CD14-positive monocyte (primary cell): ENCODE measurements at regions not wholly inside any gene's neighbourhood (a gene's known extent, or its start where the extent isn't known, plus 50 kb on each side); places are given as distances from the start of the nearest gene placed in this dataset.

Experiments
- DNase-seq, 3 donors: peaks; one replicate each; pipeline ENCODE4 v3.0.0-alpha.2; 2011 to 2022
- H2AFZ ChIP-seq: 2 replicates; pipeline ENCODE4 v1.6.0; 2012; ENCODE audit warnings: mild to moderate bottlenecking, low read depth, low read length, inconsistent platforms; ENCODE audit not compliant: insufficient read depth, poor library complexity, severe bottlenecking
- H3K27ac ChIP-seq, 2 donors: 1 replicate in 1 of 2; 2 replicates in 1 of 2; pipeline ENCODE4 v1.5.1; 2012 to 2013; ENCODE audit warnings: low read length in 2 of 2, control low read depth in 1 of 2, inconsistent platforms in 1 of 2, low read depth in 1 of 2, mild to moderate bottlenecking in 1 of 2
- H3K27me3 ChIP-seq, 2 donors: one replicate each; pipeline versions ENCODE4 v1.6.0 to v1.6.1; 2011 to 2013; ENCODE audit warnings: low read length in 2 of 2; ENCODE audit not compliant: control insufficient read depth in 2 of 2, insufficient read depth in 2 of 2
- H3K36me3 ChIP-seq, 2 donors: replicated peaks in 1 of 2; 1 replicate in 1 of 2; 2 replicates in 1 of 2; pipeline versions ENCODE4 v1.5.1 to v1.6.1; 2012 to 2013; ENCODE audit warnings: low read length in 2 of 2, control low read depth in 1 of 2, inconsistent platforms in 1 of 2, mild to moderate bottlenecking in 1 of 2; ENCODE audit not compliant: insufficient read depth in 2 of 2, control insufficient read depth in 1 of 2
- H3K4me1 ChIP-seq, 2 donors: 1 replicate in 1 of 2; 2 replicates in 1 of 2; pipeline versions ENCODE4 v1.5.1 to v1.6.1; 2012 to 2013; ENCODE audit warnings: low read length in 2 of 2, control low read depth in 1 of 2, inconsistent platforms in 1 of 2, mild to moderate bottlenecking in 1 of 2, moderate library complexity in 1 of 2; ENCODE audit not compliant: insufficient read depth in 2 of 2, control insufficient read depth in 1 of 2
- H3K4me2 ChIP-seq: replicated peaks from 2 replicates; pipeline ENCODE3; 2012; ENCODE audit warnings: low read length, moderate library complexity, mild to moderate bottlenecking; ENCODE audit not compliant: poor library complexity, severe bottlenecking; ENCODE audit errors: extremely low read depth
- H3K4me3 ChIP-seq, 3 experiments: fragments of 200-600 bp in 1 of 3; sonication (generic) in 1 of 3; replicated peaks in 1 of 3; 1 replicate in 2 of 3; 2 replicates in 1 of 3; pipeline ENCODE4 v1.5.1; 2011 to 2013; ENCODE audit warnings: low read length in 3 of 3, mild to moderate bottlenecking in 3 of 3, control low read depth in 2 of 3, low read depth in 2 of 3, inconsistent platforms in 1 of 3, moderate library complexity in 1 of 3
- H3K79me2 ChIP-seq: 2 replicates; pipeline ENCODE4 v1.6.0; 2012; ENCODE audit warnings: mild to moderate bottlenecking, control low read depth, inconsistent platforms, low read length, moderate library complexity; ENCODE audit not compliant: insufficient read depth
- H3K9ac ChIP-seq: 2 replicates; pipeline ENCODE4 v1.6.0; 2017; ENCODE audit warnings: low read length, mild to moderate bottlenecking; ENCODE audit not compliant: insufficient read depth, poor library complexity, severe bottlenecking
- H3K9me3 ChIP-seq, 2 donors: replicated peaks in 1 of 2; 1 replicate in 1 of 2; 2 replicates in 1 of 2; pipeline versions ENCODE4 v1.5.1 to v1.6.1; 2012 to 2013; ENCODE audit warnings: low read length in 2 of 2, control low read depth in 1 of 2; ENCODE audit not compliant: control insufficient read depth in 1 of 2, insufficient read depth in 1 of 2
- H4K20me1 ChIP-seq: 2 replicates; pipeline ENCODE4 v1.6.0; 2012; ENCODE audit warnings: mild to moderate bottlenecking, low read length, control low read depth, moderate library complexity; ENCODE audit not compliant: insufficient read depth
- H3K27ac Mint-ChIP-seq, 7 donors: one replicate each; pipeline ENCODE4 v1.8.0; 2020; ENCODE audit warnings: mild to moderate bottlenecking in 7 of 7, mixed read lengths in 7 of 7, moderate library complexity in 6 of 7, inconsistent platforms in 2 of 7
- H3K27me3 Mint-ChIP-seq, 3 donors: one replicate each; pipeline ENCODE4 v1.8.0; 2021 to 2022; ENCODE audit warnings: low read depth in 3 of 3, mild to moderate bottlenecking in 3 of 3, mixed read lengths in 3 of 3, moderate library complexity in 3 of 3, inconsistent platforms in 1 of 3
- H3K36me3 Mint-ChIP-seq, 2 donors: one replicate each; pipeline ENCODE4 v1.8.0; 2020; ENCODE audit warnings: mixed read lengths in 2 of 2, inconsistent platforms in 1 of 2, mild to moderate bottlenecking in 1 of 2
- H3K4me1 Mint-ChIP-seq: one replicate; pipeline ENCODE4 v1.8.0; 2020; ENCODE audit warnings: mild to moderate bottlenecking, mixed read lengths
- H3K4me3 Mint-ChIP-seq, 2 donors: one replicate each; pipeline ENCODE4 v1.8.0; 2020; ENCODE audit warnings: mild to moderate bottlenecking in 2 of 2, mixed read lengths in 2 of 2, moderate library complexity in 1 of 2
- H3K9me3 Mint-ChIP-seq, 7 donors: one replicate each; pipeline ENCODE4 v1.8.0; 2020 to 2022; ENCODE audit warnings: mixed read lengths in 7 of 7, mild to moderate bottlenecking in 6 of 7, moderate library complexity in 6 of 7, inconsistent platforms in 2 of 7
- WGBS: methylation state at CpG from one replicate; pipeline ENCODE4 v1.1.5; 2013; ENCODE audit warnings: missing lambda C conversion rate; ENCODE audit not compliant: insufficient coverage; 5-methylcytosine and 5-hydroxymethylcytosine counted together
- intact Hi-C, 2 donors: fragments of 100-400 bp; cut with micrococcal nuclease; formaldehyde crosslinking; loops; one replicate each; pipeline versions ENCODE4 v1.15.0 to v1.15.1; 2023
- TF ChIP-seq, protein P1 (sequence below): fragments of 200-600 bp; IDR thresholded peaks from one replicate; pipeline ENCODE4 v1.8.0; 2022; ENCODE audit warnings: antibody characterized with exemption, mild to moderate bottlenecking

DNA sequence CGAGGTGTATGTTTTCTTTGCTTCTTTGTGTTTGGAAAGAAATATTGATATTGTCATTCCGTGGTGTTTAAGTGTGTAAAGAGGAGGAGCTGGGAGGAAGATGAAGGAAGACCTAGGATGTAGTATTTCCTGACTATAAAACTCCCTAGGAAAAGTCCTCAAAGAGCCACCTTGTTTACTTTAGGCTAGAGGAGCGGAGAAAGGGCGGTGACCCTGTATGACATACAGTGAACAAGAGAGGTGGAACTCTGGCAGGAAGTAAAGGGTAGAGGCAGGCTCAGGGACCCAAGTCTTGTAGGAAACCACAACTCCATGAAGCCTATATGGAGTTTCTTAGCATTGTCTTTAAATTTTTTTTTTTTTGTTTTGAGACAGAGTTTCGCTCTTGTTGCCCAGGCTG lies 303.9 kb downstream of the DOCK8 start:
- WGBS: 100% methylated on average over 1 of the region's 5 CpGs
- H3K9me3 ChIP-seq: no peaks in the 10 kb centered on the region
- no peak overlapping the region for H2AFZ ChIP-seq
- H3K36me3 ChIP-seq: no peaks in the 10 kb centered on the region
- no peak overlapping the region for H3K4me3 Mint-ChIP-seq
- no peak overlapping the region for H3K9ac ChIP-seq
- DNase-seq: no peak
- no peaks in the 10 kb centered on the region for H3K36me3 Mint-ChIP-seq
- H3K4me2 ChIP-seq: no peak overlapping the region
- peaks cover 0 to 8% (median 3%) of the 10 kb centered on the region in 3 donors for H3K27me3 Mint-ChIP-seq
- intact Hi-C loops: no loop called here
- H3K4me1 Mint-ChIP-seq: no peaks in the 10 kb centered on the region
- peaks cover 0 to 2% of the 10 kb centered on the region in 2 donors for H3K27me3 ChIP-seq
- peaks cover 0 to 5% (median 0%) of the 10 kb centered on the region in 7 donors for H3K9me3 Mint-ChIP-seq
- no peak overlapping the region for H3K4me3 ChIP-seq
- TF ChIP-seq, protein P1, sequence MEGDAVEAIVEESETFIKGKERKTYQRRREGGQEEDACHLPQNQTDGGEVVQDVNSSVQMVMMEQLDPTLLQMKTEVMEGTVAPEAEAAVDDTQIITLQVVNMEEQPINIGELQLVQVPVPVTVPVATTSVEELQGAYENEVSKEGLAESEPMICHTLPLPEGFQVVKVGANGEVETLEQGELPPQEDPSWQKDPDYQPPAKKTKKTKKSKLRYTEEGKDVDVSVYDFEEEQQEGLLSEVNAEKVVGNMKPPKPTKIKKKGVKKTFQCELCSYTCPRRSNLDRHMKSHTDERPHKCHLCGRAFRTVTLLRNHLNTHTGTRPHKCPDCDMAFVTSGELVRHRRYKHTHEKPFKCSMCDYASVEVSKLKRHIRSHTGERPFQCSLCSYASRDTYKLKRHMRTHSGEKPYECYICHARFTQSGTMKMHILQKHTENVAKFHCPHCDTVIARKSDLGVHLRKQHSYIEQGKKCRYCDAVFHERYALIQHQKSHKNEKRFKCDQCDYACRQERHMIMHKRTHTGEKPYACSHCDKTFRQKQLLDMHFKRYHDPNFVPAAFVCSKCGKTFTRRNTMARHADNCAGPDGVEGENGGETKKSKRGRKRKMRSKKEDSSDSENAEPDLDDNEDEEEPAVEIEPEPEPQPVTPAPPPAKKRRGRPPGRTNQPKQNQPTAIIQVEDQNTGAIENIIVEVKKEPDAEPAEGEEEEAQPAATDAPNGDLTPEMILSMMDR: no peak
- H3K27ac Mint-ChIP-seq: no peak overlapping the region
- H3K79me2 ChIP-seq: no peaks in the 10 kb centered on the region
- no peak overlapping the region for H3K27ac ChIP-seq
- no peaks in the 10 kb centered on the region for H4K20me1 ChIP-seq
- H3K4me1 ChIP-seq: no peaks in the 10 kb centered on the region

DNA sequence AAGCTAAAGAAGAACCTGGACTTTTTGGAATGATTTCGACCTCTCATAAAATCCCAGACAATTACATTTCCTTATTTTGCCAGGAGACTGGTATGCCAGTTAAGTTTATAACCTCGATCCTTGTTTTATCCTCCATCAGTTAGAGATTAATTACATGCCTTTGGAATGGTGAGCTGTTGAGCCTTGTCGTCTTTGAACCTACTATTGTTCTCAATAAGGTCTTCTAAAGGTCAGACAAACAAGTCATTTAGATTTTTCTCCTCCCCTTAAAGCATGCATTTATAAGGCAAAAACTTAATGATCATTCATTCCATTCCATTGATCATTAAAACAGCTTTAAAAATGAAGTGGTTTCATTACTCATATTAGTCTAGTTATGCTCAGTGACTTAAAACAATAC lies 304.9 kb downstream of the DOCK8 start:
- Histone ChIP-seq H4K20me1 (no peaks in the 10 kb centered on the region), H3K4me2 (no peak overlapping the region), H3K9ac (no peak overlapping the region), H3K36me3 (no peaks in the 10 kb centered on the region), H3K27me3 (no peaks in the 10 kb centered on the region), H3K4me3 (no peak overlapping the region), H3K4me1 (no peaks in the 10 kb centered on the region), H3K27ac (no peak overlapping the region), H2AFZ (no peak overlapping the region), H3K9me3 (no peaks in the 10 kb centered on the region), H3K79me2 (no peaks in the 10 kb centered on the region)
- no CpG with 5 or more reads among the region's 3 CpGs for WGBS
- Mint-ChIP-seq H3K36me3 (no peaks in the 10 kb centered on the region), H3K4me3 (no peak overlapping the region), H3K27ac (no peak overlapping the region), H3K9me3 (peaks cover 0 to 5% (median 0%) of the 10 kb centered on the region in 7 donors), H3K4me1 (no peaks in the 10 kb centered on the region), H3K27me3 (peaks cover 0 to 10% (median 1%) of the 10 kb centered on the region in 3 donors)
- DNase-seq: no peak
- TF ChIP-seq, protein P1: no peak
- intact Hi-C loops: no loop called here
